ENCODE measurements at regions not wholly inside any gene's neighbourhood (a gene's known extent, or its start where the extent isn't known, plus 50 kb on each side); places are given as distances from the start of the nearest gene placed in this dataset.

DNA sequence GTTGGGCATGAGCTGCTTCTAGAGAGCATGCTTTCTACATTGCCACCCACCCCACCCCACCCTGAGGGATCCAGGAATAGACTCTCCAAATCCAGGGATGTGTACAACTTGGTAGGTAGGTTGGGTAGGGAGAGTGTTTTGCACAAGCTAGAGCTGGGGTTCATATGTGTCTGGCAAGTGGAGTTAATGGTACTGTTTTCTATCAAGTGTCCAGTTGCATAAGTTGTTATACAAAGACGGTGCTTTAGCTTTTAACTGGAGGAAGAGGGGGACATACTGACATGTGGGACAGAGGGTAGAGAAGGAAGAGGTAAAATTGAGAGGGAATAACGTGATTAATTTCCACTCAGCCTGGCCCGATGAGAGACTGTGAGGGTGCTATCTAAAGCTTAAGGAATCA lies 51.0 kb upstream of the TNC start:
- DNase-seq, result no peak

DNA sequence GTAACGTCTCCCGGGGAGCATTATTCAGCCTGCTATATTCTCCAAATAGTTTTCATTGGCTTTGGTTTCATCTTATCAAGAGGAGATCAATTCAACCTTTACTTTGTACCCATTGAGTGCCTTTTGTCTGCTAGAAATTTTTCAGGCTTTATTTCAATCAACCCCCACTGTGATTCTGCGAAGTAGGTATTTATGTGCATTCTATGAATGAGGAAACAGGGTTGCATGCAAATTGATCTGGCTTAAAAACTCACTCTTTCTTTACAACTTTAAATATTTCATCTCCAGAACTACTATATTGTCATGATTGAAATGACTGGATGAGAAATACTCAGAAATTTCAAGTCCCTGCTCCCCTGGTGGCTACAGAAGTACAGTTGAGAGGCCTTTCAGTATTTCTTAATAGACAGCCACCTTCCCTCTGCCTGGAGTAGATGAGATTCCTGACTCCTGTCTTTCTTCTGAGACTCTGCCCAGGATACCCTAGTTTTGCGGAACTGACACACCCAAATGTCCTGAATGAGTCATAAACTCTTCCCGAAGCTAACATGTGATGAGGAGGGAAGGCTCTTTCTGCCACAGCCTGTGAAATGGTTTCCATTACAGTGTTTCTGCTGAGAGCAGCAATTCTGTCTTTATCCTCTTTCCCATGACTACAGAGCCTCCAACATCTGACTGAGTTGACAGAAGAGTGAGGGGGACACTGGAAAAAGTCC lies 52.6 kb upstream of the TNC start:
- no peak for DNase-seq

- DNase-seq, result no peak
Measured at GRCh38 chr9:115171921-115172388, 54.0 kb upstream of the TNC start.

GRCh38 chr9:115182264-115182663 lies 64.3 kb upstream of the TNC start:
- no peak for DNase-seq

DNA sequence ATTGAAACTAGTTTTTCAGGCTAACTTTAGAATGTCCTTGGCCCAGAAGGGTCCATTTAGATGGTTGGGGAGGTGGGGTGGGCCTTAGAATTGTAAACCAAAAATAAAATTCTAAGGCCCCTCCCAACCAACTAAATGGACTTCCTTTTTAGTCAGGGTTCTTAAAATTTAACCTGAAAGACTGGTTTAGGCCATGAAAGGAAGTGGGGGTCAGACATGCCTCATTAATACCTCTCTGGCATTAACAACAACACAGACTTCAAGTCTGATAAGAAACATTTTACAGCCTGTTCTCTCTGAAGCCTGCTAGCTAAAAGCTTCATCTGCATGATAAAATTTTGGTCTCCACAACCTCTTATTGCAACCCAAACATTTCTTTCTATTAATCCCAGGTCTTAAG lies 65.5 kb upstream of the TNC start:
- no peak for DNase-seq

DNA sequence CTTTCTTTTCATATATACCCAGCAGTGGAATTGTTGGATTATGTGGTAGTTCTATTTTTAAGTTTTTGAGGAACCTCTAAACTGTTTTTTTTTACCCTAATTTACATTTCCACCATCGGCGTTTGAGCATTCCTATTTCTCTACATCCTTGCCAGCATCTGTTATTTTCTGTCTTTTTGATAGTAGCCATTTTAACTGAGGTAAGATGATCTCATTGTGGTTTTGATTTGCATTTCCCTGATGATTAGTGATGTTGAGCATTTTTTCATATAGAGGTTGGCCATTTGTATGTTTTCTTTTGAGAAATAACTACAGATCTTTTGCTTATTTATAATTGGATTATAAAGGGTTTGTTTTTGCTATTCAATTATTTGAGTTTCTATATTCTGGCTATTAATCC lies 71.7 kb upstream of the TNC start:
- no peak for DNase-seq

GRCh38 chr9:115191667-115192066 lies 73.7 kb upstream of the TNC start:
- DNase-seq, result no peak

DNA sequence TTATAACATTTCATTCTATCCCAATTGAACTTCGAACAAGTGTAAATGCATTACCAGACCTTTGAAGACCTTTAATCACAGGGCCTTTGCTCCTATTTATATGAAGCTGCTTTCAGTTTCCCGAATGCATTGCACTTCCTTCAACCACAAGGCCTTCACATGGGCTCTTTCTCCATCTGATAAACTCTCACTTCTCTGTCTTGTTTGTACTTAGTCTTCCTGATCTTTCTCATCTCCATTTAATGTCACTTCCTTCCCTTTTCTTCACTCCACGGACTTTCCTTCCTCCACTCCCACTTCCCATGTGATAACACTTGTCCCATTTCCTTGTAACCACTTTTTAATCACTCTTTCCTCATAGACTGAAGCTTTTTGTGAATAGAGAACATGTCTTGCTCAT lies 74.3 kb upstream of the TNC start:
- no peak for DNase-seq

DNA sequence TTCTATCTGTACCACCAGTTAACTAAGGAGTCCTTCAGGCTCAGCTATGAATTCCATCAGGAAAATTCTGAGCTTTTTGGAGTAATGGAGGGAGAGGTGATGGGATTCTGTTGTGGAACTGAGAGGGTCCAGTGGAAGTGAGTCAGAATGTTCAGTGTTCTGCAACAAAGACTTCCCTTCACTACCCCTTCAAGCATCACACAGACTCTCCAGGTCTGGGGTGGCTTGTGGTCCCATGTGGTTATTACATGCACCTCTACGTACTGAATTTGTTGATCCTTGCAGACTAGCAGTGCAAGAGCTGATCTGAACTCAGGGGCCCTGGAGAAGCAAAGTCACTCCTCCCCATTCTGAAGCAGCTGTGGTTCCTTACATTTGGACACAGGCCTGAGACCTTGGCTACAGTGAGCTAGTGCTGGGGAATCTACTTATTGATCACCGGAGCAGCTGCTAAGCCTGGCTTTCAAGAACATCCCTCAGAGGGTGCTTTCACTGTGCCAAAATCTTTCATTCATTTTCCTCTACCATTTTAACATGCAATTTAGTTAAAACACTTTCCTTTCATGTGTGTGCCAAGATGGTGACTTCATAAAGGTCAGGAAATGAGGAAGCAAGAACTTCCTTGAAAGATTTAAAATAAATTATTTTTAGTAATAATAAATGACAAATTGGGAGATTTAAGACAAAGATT lies 75.0 kb upstream of the TNC start:
- DNase-seq, result no peak

DNA sequence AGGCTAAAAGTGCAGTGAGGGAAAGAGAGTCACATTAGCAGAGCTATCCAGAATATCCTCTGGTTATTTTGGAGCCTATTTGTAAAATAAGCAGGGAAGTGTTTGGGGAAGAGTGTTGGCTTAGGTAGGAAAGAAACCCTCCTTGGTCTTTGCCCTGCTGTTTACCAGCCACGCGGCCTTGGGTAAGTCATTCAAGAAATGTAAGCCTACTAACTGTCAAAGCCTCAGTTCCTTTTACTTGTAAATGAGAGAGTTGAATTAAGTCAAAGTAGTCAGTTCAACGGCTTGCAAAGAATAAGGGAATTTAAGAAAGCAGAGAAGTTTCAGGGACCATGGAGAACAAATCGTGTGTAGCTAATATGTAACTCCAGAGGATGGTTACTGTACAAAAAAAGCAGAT lies 75.8 kb upstream of the TNC start:
- DNase-seq, result no peak

GRCh38 chr9:115194216-115194615 lies 76.3 kb upstream of the TNC start:
- DNase-seq, result no peak

- no peak for DNase-seq
Measured at GRCh38 chr9:115195912-115196311, 78.0 kb upstream of the TNC start.

DNA sequence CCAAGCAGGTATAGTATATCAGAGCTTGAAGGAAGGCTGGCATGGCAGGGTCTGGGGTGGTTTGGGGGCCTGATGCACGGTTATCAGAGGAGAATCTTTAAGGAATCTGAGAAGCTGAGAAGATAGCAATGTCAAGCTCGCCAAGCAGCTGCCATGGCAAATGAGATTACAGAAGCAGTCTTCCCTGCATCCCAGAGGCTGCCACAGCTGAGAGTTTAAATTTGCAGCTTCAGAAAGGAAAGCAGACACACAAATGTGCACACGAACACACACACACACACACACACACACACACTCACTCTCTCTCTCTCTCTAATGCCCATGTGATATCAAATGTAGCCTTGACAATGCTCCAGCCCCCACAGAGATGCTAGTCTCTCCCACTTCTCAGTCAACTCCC lies 79.0 kb upstream of the TNC start:
- no peak for DNase-seq

GRCh38 chr9:115198001-115198400 lies 80.0 kb upstream of the TNC start:
- DNase-seq, result no peak

- DNase-seq, result no peak
Measured at GRCh38 chr9:115200711-115201505, 83.0 kb upstream of the TNC start.

DNA sequence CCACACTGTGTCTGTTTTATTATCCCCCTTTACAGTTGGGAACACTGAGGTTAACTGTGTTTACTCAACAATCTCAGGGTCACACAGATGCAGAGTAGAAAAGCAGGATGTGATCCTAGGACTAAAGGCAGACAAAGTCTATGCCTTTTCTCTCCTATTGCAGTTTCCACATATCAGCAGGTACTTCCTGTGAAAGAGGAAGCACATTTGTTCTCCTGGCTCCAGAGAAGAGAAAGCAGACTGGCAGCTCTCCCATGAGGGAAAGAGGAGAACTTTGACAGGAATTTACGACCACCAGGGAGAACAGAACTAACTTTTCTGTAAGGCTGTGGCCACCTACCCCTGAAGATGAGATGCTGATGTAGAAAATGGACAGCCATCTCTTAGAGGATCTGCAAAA lies 84.2 kb upstream of the TNC start:
- DNase-seq, result no peak

DNA sequence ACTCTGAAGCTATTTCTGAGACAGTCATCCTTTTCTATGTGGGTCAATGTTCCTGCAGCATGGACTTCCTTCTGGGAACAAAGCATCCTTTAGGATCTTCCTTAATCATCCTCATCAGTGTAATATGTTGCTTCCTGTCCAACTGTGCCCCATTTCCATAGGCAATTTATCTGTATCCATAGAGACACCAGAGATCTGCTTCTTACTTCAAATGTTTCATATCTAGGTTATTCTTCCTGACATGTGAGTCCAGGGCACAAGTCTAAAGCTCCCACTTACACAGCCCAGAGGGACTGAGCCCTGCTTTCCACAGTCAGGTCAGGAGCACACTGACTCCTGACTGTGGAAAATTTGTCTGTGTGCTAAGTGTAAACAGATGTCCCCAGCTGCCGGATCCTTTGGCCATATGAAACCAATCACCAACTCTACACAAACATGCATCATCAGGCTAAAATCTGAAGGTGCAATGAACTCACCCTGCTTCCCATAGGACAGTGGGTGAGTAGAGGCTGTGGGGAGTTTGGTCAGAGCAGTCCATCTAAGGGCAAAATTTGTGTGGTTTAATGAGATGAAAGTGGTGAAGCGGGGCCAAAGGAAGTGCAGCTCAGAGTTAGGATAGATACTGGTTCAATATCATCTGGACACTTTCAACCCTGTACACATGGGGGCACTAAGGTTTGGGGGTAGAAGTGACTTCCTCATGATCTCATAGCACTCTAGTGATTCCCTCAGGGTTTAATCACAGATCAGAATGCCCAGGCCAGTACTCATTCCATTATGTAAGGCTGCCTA lies 85.2 kb upstream of the TNC start:
- no peak for DNase-seq

GRCh38 chr9:115204904-115205453 lies 87.0 kb upstream of the TNC start:
- DNase-seq, result no peak

- DNase-seq, result no peak
Measured at GRCh38 chr9:115207003-115207836, 89.3 kb upstream of the TNC start.

DNA sequence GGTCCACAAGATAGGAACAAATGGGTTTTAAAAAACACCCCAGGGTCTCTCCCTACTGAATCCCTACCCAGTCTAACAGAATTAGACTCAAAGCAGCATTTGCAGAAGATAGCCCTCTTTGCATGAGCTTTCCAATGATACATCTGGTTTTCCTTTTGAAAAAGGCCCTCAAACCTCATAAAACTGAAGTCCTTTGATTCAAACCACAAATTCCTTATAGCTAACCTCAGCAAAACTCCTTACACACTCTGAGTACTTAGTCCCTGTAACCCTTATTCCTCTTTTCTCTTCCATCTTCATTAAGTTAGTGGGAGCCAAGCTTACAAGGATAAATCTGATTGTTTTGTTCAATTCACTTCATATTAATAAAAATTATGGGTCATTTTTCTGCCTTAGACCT lies 90.5 kb upstream of the TNC start:
- DNase-seq, result no peak

DNA sequence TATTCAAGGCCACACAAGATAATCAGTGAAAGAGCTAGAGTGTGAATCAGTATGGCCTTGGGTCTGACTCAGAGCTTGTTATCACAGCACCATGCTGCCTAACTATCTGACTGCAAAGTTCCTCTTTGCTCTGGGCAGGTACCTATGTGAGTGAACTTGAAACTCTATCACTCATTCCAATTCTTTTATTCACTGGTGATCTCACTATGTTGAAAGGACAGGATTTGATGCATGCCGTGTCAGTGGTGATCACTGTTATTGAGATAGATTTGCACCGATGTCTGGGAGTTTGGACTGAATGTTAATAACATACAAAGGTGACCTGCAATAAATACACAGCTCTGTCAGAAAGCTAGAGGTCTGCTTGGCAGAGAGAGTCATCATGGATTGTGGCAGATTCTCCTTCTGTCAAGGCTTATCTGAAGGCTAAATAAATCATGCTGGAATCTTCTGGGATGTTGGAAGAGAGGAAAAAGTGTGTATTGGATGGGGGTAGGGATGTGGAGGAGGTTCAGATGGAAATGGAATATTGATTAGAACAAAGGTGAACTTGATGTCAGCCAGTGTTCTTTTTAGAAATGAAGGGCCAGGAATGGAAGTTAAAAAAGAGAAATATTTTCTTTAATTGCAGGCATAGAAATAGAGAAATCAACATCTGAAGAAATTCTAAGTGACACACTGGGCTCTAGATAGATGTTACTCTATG lies 91.8 kb upstream of the TNC start:
- no peak for DNase-seq
